ENCODE measurements at regions not wholly inside any gene's neighbourhood (a gene's known extent, or its start where the extent isn't known, plus 50 kb on each side); places are given as distances from the start of the nearest gene placed in this dataset.
A peak's percentile ranks its signal among the peaks of the same experiment; 100 is the strongest.

DNA sequence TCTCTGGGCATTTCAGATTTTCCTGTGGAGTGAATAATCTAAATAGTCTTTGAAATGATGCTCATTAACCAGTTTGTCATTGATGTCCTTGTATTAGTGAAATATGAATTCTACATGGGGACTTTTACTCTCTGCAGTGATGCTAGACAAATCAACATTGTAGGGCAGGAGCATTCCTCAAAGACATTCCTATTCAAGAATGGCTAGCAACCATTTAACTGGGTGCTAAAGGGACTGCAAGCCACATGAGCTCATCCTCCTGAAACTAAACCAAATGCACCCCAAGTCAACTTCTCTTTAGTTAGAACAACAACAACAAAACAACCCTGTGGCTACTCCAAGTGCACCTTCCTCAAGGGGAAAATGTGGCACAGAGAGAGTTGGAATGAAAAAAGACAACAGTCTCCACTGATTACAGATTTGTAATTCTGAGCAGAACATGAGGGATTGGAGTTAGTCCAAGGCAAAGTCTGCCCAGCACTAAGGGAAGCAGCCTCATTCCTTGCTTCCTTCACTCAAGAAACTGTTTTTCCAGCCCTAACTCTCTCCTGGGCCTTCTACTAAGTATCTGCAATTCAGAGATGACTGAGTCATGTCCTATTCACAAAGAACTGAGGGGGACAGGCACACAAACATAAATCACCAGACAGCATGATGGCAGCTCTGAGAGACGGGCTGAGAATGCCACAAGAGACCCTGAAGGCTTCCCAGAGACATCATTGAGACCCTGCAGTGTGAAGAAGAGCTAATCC, 82.0 kb upstream of the WWC1 start:
- no peak for DNase-seq

DNA sequence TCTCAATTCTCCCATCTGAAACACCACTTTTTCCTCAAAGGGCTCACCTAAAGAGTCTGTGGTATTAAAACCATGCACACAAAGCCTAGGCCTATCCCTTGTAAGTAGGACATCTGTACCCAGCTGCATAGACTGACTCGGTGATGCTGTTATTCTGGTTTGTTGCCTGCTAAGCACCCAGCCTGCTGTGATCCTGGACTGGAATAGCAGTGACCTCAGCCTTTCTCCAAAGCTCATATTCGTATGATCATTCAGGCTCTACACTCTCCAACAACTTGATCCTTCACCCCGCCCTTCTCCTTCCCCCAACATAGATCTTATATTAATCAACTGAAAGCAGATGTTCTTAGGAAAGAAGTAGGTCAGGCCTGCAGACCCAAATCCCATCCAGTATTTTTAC, 81.4 kb upstream of the WWC1 start:
- no peak for DNase-seq

DNA sequence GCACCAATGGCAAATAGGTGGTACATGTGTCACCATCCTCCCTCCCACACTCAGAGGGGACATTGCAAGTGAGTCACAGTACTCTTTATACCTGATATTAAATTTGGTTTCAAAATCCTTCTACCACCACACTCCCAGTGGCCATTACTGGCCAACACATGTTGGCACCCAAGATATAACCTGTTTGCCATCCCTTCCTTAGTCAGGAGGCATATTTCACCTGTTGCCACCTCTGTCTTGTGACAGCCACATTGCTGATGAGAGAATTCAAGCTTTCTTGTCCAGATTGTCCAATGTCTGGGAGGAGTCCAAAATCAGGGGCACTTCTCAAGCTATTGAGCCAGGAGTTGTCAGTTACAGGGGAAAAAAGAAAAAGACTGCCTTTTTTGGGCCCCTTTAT, 80.2 kb upstream of the WWC1 start:
- DNase-seq, result no peak

DNA sequence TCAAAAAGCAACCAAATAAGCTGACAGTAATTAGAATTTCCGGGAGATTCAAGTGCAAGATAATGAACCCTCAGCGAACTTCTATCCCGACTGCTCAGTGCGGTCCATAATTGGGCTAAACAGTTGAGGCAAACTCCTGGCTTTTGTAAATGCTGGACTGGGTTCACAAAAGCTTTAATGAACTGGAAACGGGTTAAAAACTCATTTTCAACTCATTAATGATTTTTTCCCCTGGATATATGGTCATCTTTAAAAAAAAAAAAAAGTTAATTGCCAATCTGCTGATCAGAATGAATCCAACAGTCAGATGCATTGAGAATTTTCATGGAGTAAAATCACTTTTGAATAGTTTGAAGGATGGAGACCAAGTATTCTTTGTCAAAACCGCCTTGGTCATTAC, 79.5 kb upstream of the WWC1 start:
- no peak for DNase-seq

DNA sequence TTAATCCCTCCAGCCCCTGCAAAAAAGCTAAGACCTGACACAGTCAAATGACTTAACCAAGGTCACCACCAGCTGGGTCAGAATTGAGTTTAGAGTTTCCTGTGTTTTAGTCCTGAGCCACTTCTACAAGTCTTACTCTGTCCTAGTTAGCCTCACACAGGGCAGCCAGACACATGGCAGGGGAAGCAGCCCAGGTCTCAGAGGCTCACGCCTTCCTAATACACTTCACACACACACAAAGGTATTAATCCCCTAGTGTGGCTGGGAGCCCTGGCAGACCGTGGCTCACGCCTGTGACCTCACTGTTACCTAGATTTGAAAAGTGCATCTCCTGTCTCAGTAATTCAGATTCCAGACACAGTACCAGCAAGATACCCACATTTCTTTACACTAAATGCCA, 77.4 kb upstream of the WWC1 start:
- DNase-seq, result no peak

DNA sequence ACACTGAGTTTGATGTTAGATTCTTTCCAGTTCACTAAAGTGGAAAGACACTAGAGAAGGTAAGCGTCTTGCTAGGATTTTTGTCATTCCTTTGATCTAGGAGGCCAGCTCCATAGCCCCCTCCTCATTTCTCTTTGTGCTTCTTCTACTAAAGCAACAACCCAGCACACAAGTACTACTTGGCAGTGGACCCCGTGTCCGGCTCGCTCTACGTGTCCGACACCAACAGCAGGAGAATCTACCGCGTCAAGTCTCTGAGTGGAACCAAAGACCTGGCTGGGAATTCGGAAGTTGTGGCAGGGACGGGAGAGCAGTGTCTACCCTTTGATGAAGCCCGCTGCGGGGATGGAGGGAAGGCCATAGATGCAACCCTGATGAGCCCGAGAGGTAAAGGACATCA, 76.6 kb upstream of the WWC1 start:
- DNase-seq, result no peak

DNA sequence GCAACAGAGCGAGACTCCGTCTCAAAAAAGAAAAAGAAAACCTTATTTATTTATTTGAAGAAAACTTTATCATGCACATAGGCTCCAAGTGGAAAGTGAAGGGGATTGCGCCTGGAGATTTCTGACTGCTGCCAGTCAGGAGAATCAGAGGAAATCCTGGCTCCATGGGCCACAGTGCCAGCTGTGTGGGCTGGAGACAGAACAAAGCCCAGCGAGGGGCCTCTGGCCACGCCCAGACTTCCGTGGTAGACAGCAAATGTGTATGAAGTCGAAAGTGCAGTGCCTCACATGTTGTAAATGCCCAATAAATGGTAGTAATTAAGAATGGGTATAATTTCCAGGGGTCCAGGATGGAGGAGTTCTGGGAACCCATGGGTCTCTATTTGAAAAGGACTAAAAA, 75.8 kb upstream of the WWC1 start:
- DNase-seq, result no peak

DNA sequence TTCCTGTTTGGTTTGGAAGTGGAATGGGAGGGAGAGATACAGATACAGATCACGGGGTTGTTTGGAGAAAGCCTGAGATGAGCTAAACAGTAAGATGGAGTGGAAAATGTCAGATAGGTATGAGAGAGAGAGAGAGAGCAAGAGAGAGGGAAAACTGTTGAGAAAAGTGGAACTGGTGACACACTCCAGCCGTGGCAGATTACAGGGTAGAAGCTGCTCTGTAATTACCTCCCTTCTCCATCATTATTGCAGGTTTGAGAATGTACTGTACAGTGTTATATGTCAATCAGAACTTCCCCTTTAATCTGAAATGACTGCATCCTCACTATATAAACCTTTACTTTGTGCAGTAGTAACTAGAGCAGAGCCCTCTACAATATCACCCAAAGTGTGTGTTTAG, 74.5 kb upstream of the WWC1 start:
- no peak for DNase-seq

DNA sequence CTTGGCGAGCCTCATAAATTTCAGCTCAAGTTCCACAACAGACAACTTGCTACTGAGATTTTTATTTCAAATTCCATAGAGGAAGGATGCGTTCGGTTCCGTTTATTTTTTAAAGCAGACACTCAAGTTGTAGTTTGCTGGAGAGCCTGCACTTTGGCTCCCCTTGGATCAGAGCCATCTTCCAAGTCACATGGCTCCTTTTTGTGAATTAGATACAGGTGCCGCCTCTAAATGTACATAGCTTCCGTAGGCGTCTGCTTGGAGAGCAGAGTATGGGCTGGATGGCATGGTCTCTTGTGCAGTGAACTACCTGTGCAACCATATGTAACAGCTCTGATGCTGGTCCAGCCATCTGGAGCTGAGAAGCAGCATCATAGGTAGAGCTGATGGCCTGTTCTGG, 73.9 kb upstream of the WWC1 start:
- no peak for DNase-seq

DNA sequence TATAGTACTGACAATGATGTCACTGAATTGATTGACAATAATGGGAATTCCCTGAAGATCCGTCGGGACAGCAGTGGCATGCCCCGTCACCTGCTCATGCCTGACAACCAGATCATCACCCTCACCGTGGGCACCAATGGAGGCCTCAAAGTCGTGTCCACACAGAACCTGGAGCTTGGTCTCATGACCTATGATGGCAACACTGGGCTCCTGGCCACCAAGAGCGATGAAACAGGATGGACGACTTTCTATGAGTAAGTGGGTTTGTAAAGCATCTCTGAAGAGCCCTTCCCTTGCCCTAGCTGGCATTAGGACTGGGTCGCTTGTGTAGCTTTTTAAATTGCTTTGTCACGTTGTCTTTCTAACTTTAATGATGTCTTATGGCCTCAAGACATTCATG, 72.7 kb upstream of the WWC1 start:
- peak in 1 of 2 donors; percentile 6 for DNase-seq

DNA sequence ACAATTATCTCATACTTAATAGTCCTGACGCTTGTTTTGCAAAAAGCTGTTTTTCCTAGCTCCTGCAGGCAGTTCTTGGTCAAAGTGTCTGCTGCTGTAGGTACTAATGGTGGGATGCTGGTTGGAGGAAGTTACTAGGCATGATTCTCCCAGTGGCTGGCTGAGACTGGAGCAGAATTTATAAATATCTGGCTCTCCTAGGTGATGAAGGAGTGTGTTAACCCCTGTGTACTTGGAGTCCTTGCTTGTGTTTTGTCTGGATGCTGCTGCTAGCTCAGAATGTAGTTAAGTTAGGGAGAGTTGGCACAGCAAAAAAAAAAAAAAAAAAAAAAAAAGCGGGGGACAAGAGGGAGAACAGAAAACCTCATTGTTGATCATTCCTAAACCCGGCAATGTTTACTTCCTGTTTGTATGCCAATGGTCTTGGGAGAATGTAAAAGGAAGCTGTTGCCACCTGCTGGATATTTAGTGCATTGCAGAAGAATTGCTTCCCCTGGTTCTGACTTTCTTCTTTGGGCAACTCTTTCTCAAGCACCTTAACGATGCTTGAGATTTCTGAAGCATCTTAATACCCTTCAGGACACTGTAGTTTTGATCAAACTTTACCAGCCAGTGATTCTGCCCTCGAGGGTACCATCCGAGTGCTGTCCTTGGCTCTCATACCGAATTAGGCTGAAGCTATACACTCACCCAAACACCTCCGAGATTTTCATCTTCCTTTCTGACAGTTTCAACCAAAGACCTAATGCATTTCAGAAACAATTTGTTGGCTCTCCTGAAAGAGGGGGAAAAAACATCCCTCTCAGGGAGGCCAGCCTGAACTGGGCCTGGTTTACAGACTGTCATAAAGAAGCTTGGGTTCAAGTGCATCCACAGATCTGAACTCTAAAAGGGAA, 71.7 kb upstream of the WWC1 start:
- no peak for DNase-seq

DNA sequence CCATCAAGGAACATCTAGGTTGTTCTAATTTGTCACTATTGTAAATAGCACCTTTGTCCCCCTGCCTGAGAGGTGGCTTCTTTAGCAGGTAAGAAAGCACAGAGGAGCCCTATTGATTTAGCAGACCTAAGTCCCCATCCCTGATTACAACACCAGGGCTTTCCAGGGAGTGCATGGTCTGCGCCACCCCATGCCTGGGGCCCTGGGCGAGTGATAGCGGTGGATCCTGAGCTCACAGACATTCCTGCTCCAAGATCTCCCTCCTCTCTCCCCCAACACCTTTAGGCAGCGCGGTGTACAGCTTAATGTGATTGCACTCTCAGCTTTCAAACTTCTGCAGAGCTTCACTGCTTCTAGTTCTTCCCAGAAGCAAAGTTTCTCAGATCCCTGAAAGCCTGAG, 67.4 kb upstream of the WWC1 start:
- no peak for DNase-seq

DNA sequence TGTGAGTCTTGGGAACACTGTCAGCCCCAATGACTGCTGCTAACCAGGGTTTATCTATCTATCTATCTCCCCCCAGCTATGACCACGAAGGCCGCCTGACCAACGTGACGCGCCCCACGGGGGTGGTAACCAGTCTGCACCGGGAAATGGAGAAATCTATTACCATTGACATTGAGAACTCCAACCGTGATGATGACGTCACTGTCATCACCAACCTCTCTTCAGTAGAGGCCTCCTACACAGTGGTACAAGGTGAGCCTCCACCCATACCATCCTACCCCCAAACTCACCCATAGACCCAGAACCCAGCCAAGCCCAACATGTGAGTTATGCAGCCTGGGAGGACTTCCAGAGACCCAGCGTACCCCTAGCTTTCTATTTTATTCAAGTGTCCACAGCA, 65.4 kb upstream of the WWC1 start:
- DNase-seq, result no peak

DNA sequence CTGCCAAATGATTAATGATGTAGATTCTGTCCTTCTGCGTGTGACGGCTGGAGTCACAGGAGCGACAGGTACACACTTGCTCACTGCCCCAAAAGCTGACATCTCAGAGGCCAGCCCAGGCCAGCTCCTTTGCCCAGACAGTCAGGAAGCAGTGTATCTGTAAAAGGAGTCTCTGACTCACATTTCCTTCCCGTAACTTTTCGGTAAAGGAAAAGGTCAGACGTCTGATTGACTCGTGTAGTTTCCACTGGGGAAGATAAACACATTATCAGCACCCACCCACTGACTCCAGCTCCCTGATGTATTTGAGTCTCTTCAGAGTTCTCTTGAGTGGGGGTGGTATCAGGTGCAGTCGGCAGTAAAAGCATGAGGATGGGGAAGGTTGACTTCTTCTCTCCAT, 64.4 kb upstream of the WWC1 start:
- no peak for DNase-seq

DNA sequence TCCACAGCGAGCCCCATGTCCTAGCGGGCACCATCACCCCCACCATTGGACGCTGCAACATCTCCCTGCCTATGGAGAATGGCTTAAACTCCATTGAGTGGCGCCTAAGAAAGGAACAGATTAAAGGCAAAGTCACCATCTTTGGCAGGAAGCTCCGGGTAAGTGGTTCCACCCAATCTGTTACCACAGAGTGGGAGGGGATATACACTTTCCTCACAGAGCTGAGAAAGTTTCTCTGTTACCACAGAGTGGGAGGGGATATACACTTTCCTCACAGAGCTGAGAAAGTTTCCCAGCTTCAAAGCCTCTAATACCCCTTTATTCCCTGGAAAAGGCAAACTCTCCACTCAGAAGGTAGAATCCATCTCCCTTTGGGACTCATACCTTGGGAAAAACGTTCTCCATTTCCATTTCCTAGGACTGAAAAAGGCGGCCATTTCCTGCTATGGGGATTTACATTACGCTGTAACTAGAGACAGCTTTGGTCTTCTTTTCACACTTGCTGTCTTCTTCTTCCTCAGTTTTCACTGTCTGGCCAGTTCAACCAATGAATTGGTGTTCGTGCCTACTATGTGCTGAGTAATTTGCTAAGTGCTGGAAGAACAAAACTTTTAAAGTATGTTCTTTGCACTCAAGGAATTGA, 63.4 kb upstream of the WWC1 start:
- no peak for DNase-seq

DNA sequence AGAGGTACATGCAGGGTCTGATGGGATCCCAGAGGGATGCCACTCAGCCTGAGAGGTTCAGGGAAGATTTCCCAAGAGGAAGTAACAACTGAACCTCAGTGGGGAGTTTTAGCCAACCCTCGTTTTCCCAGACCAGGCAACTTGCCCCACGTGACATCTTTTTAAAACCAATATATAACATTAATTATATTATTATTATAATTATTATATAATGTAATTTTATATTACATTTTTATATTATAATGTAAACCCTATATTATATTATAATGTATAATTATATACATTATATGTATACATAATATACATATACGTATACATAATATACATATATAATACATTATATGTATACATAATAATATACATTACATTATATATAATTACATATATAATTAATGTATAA, 62.8 kb upstream of the WWC1 start:
- no peak for DNase-seq

DNA sequence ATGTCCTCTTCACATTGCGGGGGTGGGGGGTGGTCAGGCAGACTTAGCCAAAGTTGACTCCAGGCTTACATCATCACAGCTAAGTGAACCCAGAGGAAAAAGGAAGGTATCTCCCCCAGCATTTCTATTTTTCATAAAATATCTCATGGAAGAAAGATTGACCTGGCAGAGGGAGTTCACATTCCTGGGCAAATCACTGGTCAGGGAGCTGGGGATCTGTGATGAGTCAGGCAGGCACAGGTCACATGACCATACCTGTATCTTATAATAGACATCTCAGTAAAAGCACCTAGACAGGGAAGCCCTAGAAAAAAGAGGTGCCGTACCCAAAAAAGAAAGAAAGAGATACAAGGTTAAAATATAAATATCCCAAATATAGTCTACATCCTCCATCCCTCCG, 57.3 kb upstream of the WWC1 start:
- DNase-seq, result no peak

DNA sequence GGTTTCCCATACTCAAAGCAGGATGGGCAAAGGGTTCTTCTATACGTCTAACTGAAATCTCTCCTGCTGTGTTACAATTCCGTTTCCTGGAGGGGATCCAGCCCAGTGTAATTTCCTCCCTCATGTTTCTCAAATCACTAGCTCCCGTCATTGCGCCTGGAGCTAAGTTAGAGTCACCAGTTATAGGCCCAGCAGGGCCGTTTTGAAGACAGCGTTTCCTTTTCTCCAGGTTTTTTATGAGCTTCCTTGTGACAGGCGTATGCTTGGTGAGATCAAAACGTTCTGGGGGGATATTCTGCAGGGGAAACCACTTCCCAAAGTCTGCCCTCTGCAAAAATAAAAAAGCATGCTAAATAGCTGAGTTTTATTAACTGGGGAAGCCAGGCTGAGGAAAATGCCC, 53.0 kb upstream of the WWC1 start:
- no peak for DNase-seq

DNA sequence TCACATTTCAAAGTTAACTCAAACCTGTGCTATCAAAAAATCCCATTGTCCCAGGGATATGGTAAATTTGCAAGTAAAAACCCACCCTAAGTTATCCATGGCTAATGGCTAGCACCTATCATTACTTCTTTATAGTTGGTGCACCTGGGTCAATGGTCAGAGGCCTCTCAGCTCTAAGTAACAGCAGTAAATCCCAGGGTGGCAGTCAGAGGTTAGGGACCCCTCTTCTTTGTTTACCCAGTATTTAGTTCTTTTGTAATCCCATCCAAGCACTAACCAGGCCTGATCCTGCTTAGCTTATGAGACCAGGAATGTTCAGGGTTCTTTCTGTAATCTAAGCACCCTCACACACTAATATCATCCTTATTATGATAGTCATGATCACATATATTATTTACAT, 52.1 kb upstream of the WWC1 start:
- no peak for DNase-seq

Measured in bone marrow (tissue), 2 donors.